Loucy (cell line): ENCODE measurements at regions not wholly inside any gene's neighbourhood (a gene's known extent, or its start where the extent isn't known, plus 50 kb on each side); places are given as distances from the start of the nearest gene placed in this dataset.

Source experiments
- H2AFZ ChIP-seq: fragments of 200-600 bp; sonication (generic); 2 replicates; pipeline ENCODE4 v1.6.0; 2016; ENCODE audit warnings: antibody characterized with exemption, mild to moderate bottlenecking, low read length, moderate library complexity
- H3F3A ChIP-seq: fragments of 200-600 bp; 2 replicates; pipeline ENCODE4 v1.6.0; 2016; ENCODE audit warnings: antibody characterized with exemption, low read depth, mild to moderate bottlenecking
- H3K27me3 ChIP-seq: fragments of 200-600 bp; sonication (generic); 2 replicates; pipeline ENCODE4 v1.6.1; 2014; ENCODE audit warnings: low read length, mild to moderate bottlenecking; ENCODE audit not compliant: insufficient read depth, poor library complexity, severe bottlenecking
- H3K36me3 ChIP-seq: fragments of 200-600 bp; sonication (generic); 2 replicates; pipeline ENCODE4 v1.6.1; 2016; ENCODE audit warnings: low read length; ENCODE audit not compliant: insufficient read depth
- H3K4me1 ChIP-seq: fragments of 200-600 bp; sonication (generic); 2 replicates; pipeline ENCODE4 v1.5.1; 2014; ENCODE audit warnings: low read length, mild to moderate bottlenecking; ENCODE audit not compliant: insufficient read depth, poor library complexity, severe bottlenecking
- H3K4me2 ChIP-seq: fragments of 200-600 bp; sonication (generic); 2 replicates; pipeline ENCODE4 v1.6.0; 2014; ENCODE audit warnings: antibody characterized with exemption, low read length, low read depth, mild to moderate bottlenecking; ENCODE audit not compliant: poor library complexity, severe bottlenecking
- H3K4me3 ChIP-seq: fragments of 200-600 bp; sonication (generic); 2 replicates; pipeline ENCODE4 v1.5.1; 2014; ENCODE audit warnings: low read length, mild to moderate bottlenecking, mixed read lengths; ENCODE audit not compliant: poor library complexity, severe bottlenecking
- H3K79me2 ChIP-seq: fragments of 200-600 bp; sonication (generic); 2 replicates; pipeline ENCODE4 v1.6.1; 2014; ENCODE audit warnings: low read length; ENCODE audit not compliant: insufficient read depth
- H3K9ac ChIP-seq: fragments of 200-600 bp; sonication (generic); 2 replicates; pipeline ENCODE4 v1.6.0; 2014; ENCODE audit warnings: mild to moderate bottlenecking, low read depth, low read length, moderate library complexity; ENCODE audit not compliant: poor library complexity, severe bottlenecking
- H3K9me2 ChIP-seq: fragments of 200-600 bp; sonication (generic); replicated peaks from 2 replicates; pipeline ENCODE4 v1.6.1; 2016; ENCODE audit warnings: low read depth, low read length, mixed read lengths
- H3K9me3 ChIP-seq: fragments of 200-600 bp; sonication (generic); 2 replicates; pipeline ENCODE4 v1.6.1; 2014; ENCODE audit warnings: mild to moderate bottlenecking, antibody characterized with exemption, low read length, low read depth; ENCODE audit not compliant: insufficient read depth
- H4K20me1 ChIP-seq: fragments of 200-600 bp; sonication (generic); 2 replicates; pipeline ENCODE4 v1.6.0; 2014; ENCODE audit warnings: antibody characterized with exemption, low read length, mild to moderate bottlenecking; ENCODE audit not compliant: insufficient read depth, poor library complexity, severe bottlenecking
- CTCF ChIP-seq: fragments of 200-600 bp; sonication (generic); conservative IDR thresholded peaks from 2 replicates; pipeline ENCODE4 v1.5.1; 2014; ENCODE audit warnings: mild to moderate bottlenecking, antibody characterized with exemption, low read length
- EZH2phosphoT487 ChIP-seq: fragments of 200-600 bp; IDR thresholded peaks from 2 replicates; pipeline ENCODE4 v1.6.1; 2018; ENCODE audit warnings: antibody characterized with exemption, mild to moderate bottlenecking, moderate library complexity, borderline replicate concordance

GRCh38 chr15:97259943-97260342 lies 700.6 kb upstream of the ARRDC4 start:
- Histone ChIP-seq H4K20me1 (no peaks in the 10 kb centered on the region), H3K36me3 (no peaks in the 10 kb centered on the region), H2AFZ (no peak overlapping the region), H3K27me3 (no peaks in the 10 kb centered on the region), H3F3A (no peaks in the 10 kb centered on the region), H3K9ac (no peak overlapping the region), H3K4me1 (no peaks in the 10 kb centered on the region), H3K4me3 (no peak overlapping the region), H3K9me2 (no peaks in the 10 kb centered on the region), H3K79me2 (no peaks in the 10 kb centered on the region), H3K9me3 (no peaks in the 10 kb centered on the region), H3K4me2 (no peak overlapping the region)
- TF ChIP-seq EZH2phosphoT487: no peak
- no peak for TF ChIP-seq CTCF

GRCh38 chr15:97301166-97301565 lies 659.3 kb upstream of the ARRDC4 start:
- no peak overlapping the region for H3K4me2 ChIP-seq
- TF ChIP-seq EZH2phosphoT487 (no peak), CTCF (no peak)
- no peaks in the 10 kb centered on the region for H3K27me3 ChIP-seq
- no peaks in the 10 kb centered on the region for H4K20me1 ChIP-seq
- no peaks in the 10 kb centered on the region for H3F3A ChIP-seq
- H3K79me2 ChIP-seq: no peaks in the 10 kb centered on the region
- H3K4me1 ChIP-seq: no peaks in the 10 kb centered on the region
- H3K9ac ChIP-seq: no peak overlapping the region
- H3K9me2 ChIP-seq: no peaks in the 10 kb centered on the region
- no peaks in the 10 kb centered on the region for H3K9me3 ChIP-seq
- no peaks in the 10 kb centered on the region for H3K36me3 ChIP-seq
- no peak overlapping the region for H3K4me3 ChIP-seq
- no peak overlapping the region for H2AFZ ChIP-seq

- no peaks in the 10 kb centered on the region for H3F3A ChIP-seq
Observed at GRCh38 chr15:97316362-97316761, 644.1 kb upstream of the ARRDC4 start.

More at GRCh38 chr15:97316362-97316761, 644.1 kb upstream of the ARRDC4 start:
- no peak overlapping the region for H3K9ac ChIP-seq
- no peaks in the 10 kb centered on the region for H3K4me1 ChIP-seq
- no peak for TF ChIP-seq CTCF
- TF ChIP-seq EZH2phosphoT487: no peak
- no peak overlapping the region for H3K4me3 ChIP-seq
- no peaks in the 10 kb centered on the region for H3K27me3 ChIP-seq
- no peak overlapping the region for H3K4me2 ChIP-seq
- no peaks in the 10 kb centered on the region for H3K79me2 ChIP-seq
- no peaks in the 10 kb centered on the region for H3K36me3 ChIP-seq
- no peak overlapping the region for H2AFZ ChIP-seq
- H3K9me2 ChIP-seq: no peaks in the 10 kb centered on the region
- H3K9me3 ChIP-seq: no peaks in the 10 kb centered on the region
- H4K20me1 ChIP-seq: no peaks in the 10 kb centered on the region
